Activated CD8-positive, alpha-beta memory T cell treated with anti-CD3 and anti-CD28 coated beads, Interleukin-2, amount 50 U/mL, for 24 hours (primary cell): ENCODE measurements at regions not wholly inside any gene's neighbourhood (a gene's known extent, or its start where the extent isn't known, plus 50 kb on each side); places are given as distances from the start of the nearest gene placed in this dataset.
"Not testable (repeated sequence)": the region's sequence is repeated elsewhere in the genome, so short reads cannot be mapped to it uniquely, and the experiment has no call there.

Experiments used
- DNase-seq: peaks from one replicate; pipeline ENCODE4 v3.0.0-alpha.2; 2020; ENCODE audit errors: extremely low read depth

- DNase-seq, result no peak
These were observed 51.3 kb upstream of the BOD1 start for GRCh38 chr5:173667702-173668101.

- DNase-seq, result no peak
These were observed 51.9 kb upstream of the BOD1 start for GRCh38 chr5:173668245-173668800.

- no peak for DNase-seq
These were observed 52.5 kb upstream of the BOD1 start for GRCh38 chr5:173668910-173669309.

- DNase-seq, result no peak
These were observed 53.0 kb upstream of the BOD1 start for GRCh38 chr5:173669483-173669882.

- no peak for DNase-seq
These were observed 53.7 kb upstream of the BOD1 start for GRCh38 chr5:173670130-173670651.

- no peak for DNase-seq
These were observed 54.3 kb upstream of the BOD1 start for GRCh38 chr5:173670791-173671120.

GRCh38 chr5:173671121-173671949, 54.9 kb upstream of the BOD1 start:
- no peak for DNase-seq

- no peak for DNase-seq
These were observed 55.7 kb upstream of the BOD1 start for GRCh38 chr5:173672166-173672565.

- DNase-seq, result no peak
These were observed 56.4 kb upstream of the BOD1 start for GRCh38 chr5:173672891-173673290.

- DNase-seq, result no peak
These were observed 57.0 kb upstream of the BOD1 start for GRCh38 chr5:173673295-173674101.

- DNase-seq, result no peak
These were observed 59.0 kb upstream of the BOD1 start for GRCh38 chr5:173675287-173675996.

GRCh38 chr5:173676375-173676774, 59.9 kb upstream of the BOD1 start:
- no peak for DNase-seq

GRCh38 chr5:173677125-173677672, 60.7 kb upstream of the BOD1 start:
- DNase-seq, result no peak

GRCh38 chr5:173679909-173680630, 63.6 kb upstream of the BOD1 start:
- DNase-seq, result no peak

GRCh38 chr5:173680660-173681242, 64.3 kb upstream of the BOD1 start:
- no peak for DNase-seq

- no peak for DNase-seq
These were observed 65.9 kb upstream of the BOD1 start for GRCh38 chr5:173682313-173682712.

GRCh38 chr5:173684535-173684934, 68.1 kb upstream of the BOD1 start:
- DNase-seq, result not testable (repeated sequence)

- DNase-seq, result no peak
These were observed 70.5 kb upstream of the BOD1 start for GRCh38 chr5:173686950-173687349.

GRCh38 chr5:173688703-173689102, 72.3 kb upstream of the BOD1 start:
- no peak for DNase-seq

GRCh38 chr5:173689171-173689736, 72.8 kb upstream of the BOD1 start:
- no peak for DNase-seq
